AG04449 (cell line): ENCODE measurements at regions not wholly inside any gene's neighbourhood (a gene's known extent, or its start where the extent isn't known, plus 50 kb on each side); places are given as distances from the start of the nearest gene placed in this dataset.

ENCODE experiments used
- CTCF ChIA-PET: fragments of 350-600 bp; formaldehyde crosslinking; extraction: SDS; loops from one replicate; lab custom pipeline; 2021; ENCODE audit warnings: antibody characterized with exemption; lab: Yijun Ruan, JAX
- POLR2A ChIA-PET: fragments of 400-600, 350-600 bp; formaldehyde crosslinking; extraction: SDS; loops from one replicate; lab custom pipeline; 2020; ENCODE audit warnings: antibody characterized with exemption, inconsistent platforms; lab: Yijun Ruan, JAX
- DNase-seq: peaks from one replicate; pipeline ENCODE4 v3.0.0-alpha.2; 2010; ENCODE audit warnings: low read depth, low spot score
- H3K4me3 ChIP-seq: 2 replicates; pipeline ENCODE4 v1.5.1; 2011; ENCODE audit warnings: low read depth, mild to moderate bottlenecking, control low read depth, low read length
- TF ChIP-seq, protein P1 (sequence below): IDR thresholded peaks from one replicate; pipeline ENCODE4 v1.5.1; 2011; ENCODE audit warnings: mild to moderate bottlenecking, moderate library complexity, low read length, control low read depth, inconsistent platforms; ENCODE audit not compliant: insufficient read depth; ENCODE audit errors: missing control alignments

DNA sequence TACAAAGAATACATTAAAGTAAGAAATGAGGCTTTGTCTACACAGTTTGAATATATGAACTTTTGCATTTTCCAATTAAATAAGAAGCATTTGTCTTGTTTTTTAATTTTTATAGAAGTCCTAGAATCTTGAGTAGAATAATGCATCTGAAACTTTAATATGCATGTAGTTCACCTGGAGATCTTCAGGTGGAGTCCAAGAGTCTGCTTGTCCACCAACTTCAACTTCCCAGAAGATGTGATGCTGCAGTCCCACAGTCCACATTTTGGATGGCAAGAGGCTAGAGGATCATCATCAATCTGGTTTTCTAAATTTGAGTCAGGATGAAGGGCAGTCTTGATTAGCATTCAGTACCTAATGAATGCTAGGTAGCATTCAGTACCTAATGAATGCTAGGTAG lies 357.6 kb upstream of the SOX2 start:
- POLR2A ChIA-PET: no interaction called here
- CTCF ChIA-PET: no interaction called here
- no peak for DNase-seq
- TF ChIP-seq, protein P1, sequence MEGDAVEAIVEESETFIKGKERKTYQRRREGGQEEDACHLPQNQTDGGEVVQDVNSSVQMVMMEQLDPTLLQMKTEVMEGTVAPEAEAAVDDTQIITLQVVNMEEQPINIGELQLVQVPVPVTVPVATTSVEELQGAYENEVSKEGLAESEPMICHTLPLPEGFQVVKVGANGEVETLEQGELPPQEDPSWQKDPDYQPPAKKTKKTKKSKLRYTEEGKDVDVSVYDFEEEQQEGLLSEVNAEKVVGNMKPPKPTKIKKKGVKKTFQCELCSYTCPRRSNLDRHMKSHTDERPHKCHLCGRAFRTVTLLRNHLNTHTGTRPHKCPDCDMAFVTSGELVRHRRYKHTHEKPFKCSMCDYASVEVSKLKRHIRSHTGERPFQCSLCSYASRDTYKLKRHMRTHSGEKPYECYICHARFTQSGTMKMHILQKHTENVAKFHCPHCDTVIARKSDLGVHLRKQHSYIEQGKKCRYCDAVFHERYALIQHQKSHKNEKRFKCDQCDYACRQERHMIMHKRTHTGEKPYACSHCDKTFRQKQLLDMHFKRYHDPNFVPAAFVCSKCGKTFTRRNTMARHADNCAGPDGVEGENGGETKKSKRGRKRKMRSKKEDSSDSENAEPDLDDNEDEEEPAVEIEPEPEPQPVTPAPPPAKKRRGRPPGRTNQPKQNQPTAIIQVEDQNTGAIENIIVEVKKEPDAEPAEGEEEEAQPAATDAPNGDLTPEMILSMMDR: no peak
- H3K4me3 ChIP-seq: no peak overlapping the region

DNA sequence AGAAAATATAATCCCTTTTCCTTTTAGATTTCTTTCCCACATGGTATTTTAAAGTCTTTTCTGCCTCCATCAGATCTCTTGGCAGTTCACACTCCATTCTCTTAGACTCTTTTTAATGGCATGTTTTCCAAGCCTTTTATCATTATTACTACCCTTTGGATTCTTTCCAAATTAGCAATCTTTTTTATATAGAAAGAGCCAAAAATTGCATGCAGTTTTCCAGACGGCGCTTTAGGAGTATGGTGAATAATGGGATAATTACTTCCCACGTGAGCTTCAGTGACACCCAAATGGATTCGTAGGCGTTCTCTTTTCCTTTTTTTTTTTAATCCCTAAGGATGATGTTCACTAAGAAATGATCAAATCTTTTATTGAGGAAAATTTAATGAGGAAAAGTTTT lies 354.8 kb upstream of the DNAJC19 start:
- ChIA-PET CTCF (no interaction called here), POLR2A (no interaction called here)
- TF ChIP-seq, protein P1: no peak
- DNase-seq: no peak
- H3K4me3 ChIP-seq: no peak overlapping the region

DNA sequence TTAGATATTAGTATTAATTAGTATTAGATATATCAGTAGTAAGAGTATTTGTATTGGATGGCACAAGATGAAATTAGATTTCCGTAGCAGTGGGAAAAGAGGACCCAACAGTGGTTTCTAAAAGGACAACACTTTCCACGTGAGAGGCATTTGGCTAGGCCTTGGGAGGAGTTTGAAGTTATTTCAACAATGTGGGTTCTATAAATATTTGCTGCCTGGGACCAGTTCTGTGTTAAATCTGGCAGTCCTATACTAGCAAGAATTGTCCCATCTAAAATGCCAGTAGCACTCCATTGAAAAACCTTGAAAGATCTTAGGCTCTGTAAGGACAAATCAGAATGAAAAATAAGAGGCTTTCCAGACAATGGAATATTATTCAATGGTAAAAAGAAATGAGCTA lies 347.1 kb upstream of the DNAJC19 start:
- ChIA-PET POLR2A (no interaction called here), CTCF (interaction anchor here (0.6 to 1.1 kb wide), 2 partner anchors 9 to 50 kb away, joined by 3 read pairs; no protein-coding TSS in a partner anchor)
- TF ChIP-seq, protein P1: no peak

DNA sequence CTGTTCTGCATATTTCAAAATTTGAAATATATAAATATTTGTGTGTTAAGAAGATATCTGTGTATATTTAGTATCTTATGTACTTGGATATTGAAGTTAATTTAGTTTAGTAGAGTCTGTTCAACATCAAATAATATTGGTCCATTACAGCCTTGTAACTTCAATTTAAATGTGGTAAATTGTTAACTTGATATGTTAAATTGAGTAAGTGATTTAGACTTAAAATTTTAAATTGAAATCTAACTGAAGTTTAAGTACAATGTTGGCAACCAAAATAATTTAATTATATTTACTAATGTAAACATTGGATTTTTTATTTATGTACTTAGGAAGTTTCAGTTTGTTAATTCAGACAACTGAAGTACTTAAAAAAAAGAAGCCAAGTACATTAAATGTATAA lies 343.9 kb upstream of the DNAJC19 start:
- ChIA-PET CTCF (no interaction called here), POLR2A (no interaction called here)
- no peak overlapping the region for H3K4me3 ChIP-seq
- no peak for DNase-seq
- TF ChIP-seq, protein P1: no peak

More for the DNA sequence above, 347.1 kb upstream of the DNAJC19 start:
- H3K4me3 ChIP-seq: no peak overlapping the region
- no peak for DNase-seq

DNA sequence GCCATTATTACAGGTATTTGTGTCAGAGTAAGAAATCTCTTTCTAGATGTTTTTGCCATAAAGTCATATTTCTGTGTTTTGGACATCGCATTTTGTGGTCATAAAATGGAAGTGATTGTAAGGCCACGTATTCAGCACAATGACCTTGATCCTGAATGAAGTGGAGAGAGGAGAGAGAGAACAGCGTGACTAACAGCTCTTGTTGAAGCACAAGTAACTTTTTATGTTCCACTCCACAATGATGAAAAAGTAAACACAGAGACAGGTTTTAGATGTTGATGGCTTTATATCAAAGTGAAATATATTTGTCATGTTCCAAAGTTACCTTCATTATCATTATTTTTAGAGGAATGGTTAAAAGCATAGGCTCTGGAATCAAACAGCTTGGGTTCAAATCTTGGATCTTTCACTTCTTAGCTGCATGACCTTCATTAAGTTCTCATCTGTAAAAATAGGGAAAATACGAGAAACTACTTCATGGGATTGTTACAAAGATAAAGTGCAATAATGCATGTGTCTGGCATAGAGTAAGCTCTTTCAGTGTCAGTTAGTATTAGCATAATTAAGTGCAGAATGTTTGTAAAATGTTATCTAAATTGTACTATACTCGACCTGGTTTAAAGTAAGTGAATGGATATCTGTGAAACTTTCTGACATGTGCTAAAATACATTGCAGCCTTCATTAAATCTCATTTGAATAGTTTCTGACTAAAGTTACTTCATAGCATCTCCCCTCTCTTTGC lies 341.5 kb upstream of the DNAJC19 start:
- ChIA-PET POLR2A (no interaction called here), CTCF (no interaction called here)
- DNase-seq: no peak
- no peak overlapping the region for H3K4me3 ChIP-seq
- TF ChIP-seq, protein P1: no peak

DNA sequence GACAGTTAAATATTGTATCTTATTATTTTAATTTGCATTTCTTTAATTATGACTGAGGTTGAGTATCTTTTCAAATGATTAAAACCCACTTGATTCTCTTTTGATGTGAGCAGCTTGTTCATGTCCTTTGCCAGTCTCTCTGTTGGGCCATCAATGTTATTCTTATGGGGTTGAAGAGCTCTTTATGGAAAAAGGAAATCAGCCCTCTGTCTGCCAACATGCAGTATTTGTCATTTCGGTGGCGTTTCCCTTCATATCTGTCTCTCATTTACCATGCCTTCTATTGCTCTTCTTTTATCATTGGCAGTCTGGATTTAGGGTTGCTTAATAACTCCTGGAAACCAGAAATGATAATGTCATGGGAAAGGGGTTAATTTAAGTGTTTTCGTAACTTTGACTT lies 340.7 kb upstream of the DNAJC19 start:
- ChIA-PET CTCF (no interaction called here), POLR2A (no interaction called here)
- TF ChIP-seq, protein P1: no peak
- no peak overlapping the region for H3K4me3 ChIP-seq
- DNase-seq: no peak
